ENCODE measurements at regions not wholly inside any gene's neighbourhood (a gene's known extent, or its start where the extent isn't known, plus 50 kb on each side); places are given as distances from the start of the nearest gene placed in this dataset.

GRCh38 chr16:5735444-5735843 lies 637.8 kb upstream of the EEF2KMT start:
- Histone ChIP-seq H2BK15ac (ENCODE audit: low read depth, low read length) (no peak overlapping the region), H2BK120ac (ENCODE audit: low read depth, low read length) (no peak overlapping the region), H4K8ac (ENCODE audit: low read depth in 2 of 2, low read length in 2 of 2) (no peak overlapping the region), H3K9me3 (ENCODE audit: control insufficient read depth, insufficient read depth, low read length) (peaks cover 18% of the 10 kb centered on the region), H3K56ac (ENCODE audit: extremely low read depth, insufficient read depth, low read length) (no peak overlapping the region), H3K27ac (ENCODE audit: insufficient read depth, low read length) (no peak overlapping the region), H3K4me2 (ENCODE audit: low read depth, low read length) (no peak overlapping the region), H3K4me1 (ENCODE audit: control insufficient read depth, insufficient read depth, low read length) (no peaks in the 10 kb centered on the region), H2BK20ac (ENCODE audit: low read depth, low read length) (no peak overlapping the region), H4K91ac (ENCODE audit: insufficient read depth, low read depth, low read length) (no peak overlapping the region), H3K23ac (ENCODE audit: low read depth, low read length) (no peak overlapping the region), H3K4ac (ENCODE audit: low read depth, low read length) (no peak overlapping the region), H3K4me3 (ENCODE audit: insufficient read depth, low read depth, low read length) (no peak overlapping the region), H3K9ac (ENCODE audit: low read depth, low read length) (no peak overlapping the region), H2AFZ (replicated peaks; ENCODE audit: low read length, poor library complexity) (no peak overlapping the region), H4K5ac (ENCODE audit: low read depth, low read length) (no peak overlapping the region), H3K9me1 (ENCODE audit: insufficient read depth, low read length) (no peaks in the 10 kb centered on the region), H2BK5ac (ENCODE audit: low read depth, low read length, poor library complexity, severe bottlenecking) (no peak overlapping the region), H4K20me1 (ENCODE audit: insufficient read depth, low read length) (no peaks in the 10 kb centered on the region), H2AK9ac (replicated peaks; ENCODE audit: low read depth, low read length, poor library complexity) (no peak overlapping the region), H3K79me1 (ENCODE audit: low read depth in 1 of 2, low read length in 2 of 2) (no peaks in the 10 kb centered on the region), H3K14ac (replicated peaks; ENCODE audit: low read depth, low read length) (no peak overlapping the region), H2AK5ac (ENCODE audit: low read depth, low read length) (no peak overlapping the region), H3K18ac (ENCODE audit: low read depth, low read length) (no peak overlapping the region), H3K27me3 (ENCODE audit: control insufficient read depth, insufficient read depth, low read length) (no peaks in the 10 kb centered on the region), H3K36me3 (ENCODE audit: control insufficient read depth, insufficient read depth, low read length) (no peaks in the 10 kb centered on the region)
- TF ChIP-seq USF2 (IDR thresholded peaks at IDR 0.05; ENCODE audit: low read depth, low read length) (no peak), NFE2L2 (IDR thresholded peaks at IDR 0.05; ENCODE audit: low read depth, low read length) (no peak)
- DNase-seq: no peak
- in situ Hi-C loops (cut with MboI; ENCODE audit: low sequenced_read_pairs) (no loop called here), intact Hi-C loops (cut with micrococcal nuclease) (no loop called here), dilution Hi-C loops (cut with HindIII; ENCODE audit: low sequenced_read_pairs, unreplicated experiment) (no loop called here)
- POLR2A ChIA-PET (ENCODE audit: unreplicated experiment): no interaction called here
- no TSS peak for BruUV-seq (replicated peaks)
- no peak for ATAC-seq (ENCODE audit: low read depth)
- 94% methylated on average over 5 of the region's 12 CpGs; no CpG with 5 or more reads in 1 of the 2 experiments for WGBS, 2 experiments (ENCODE audit: extremely low coverage in 2 of 2, insufficient read length in 1 of 2)
- CTCF ChIA-PET: no interaction called here
